Spleen (tissue), 11 donors: ENCODE measurements at regions not wholly inside any gene's neighbourhood (a gene's known extent, or its start where the extent isn't known, plus 50 kb on each side); places are given as distances from the start of the nearest gene placed in this dataset.

Experiments
- DNase-seq: peaks from one replicate; pipeline ENCODE4 v3.0.0-alpha.2; 2020
- H3K27ac ChIP-seq, 8 donors: fragments of 200-600 bp; sonication (generic) in 7 of 8; 1 replicate in 4 of 8; 2 replicates in 4 of 8; pipeline versions ENCODE4 v1.5.0 to v1.8.0; 2016 to 2021; ENCODE audit warnings: inconsistent platforms in 4 of 8, mild to moderate bottlenecking in 4 of 8, moderate library complexity in 1 of 8
- H3K27me3 ChIP-seq, 7 donors: fragments of 200-600 bp; sonication (generic) in 6 of 7; replicated peaks in 1 of 7; 1 replicate in 4 of 7; 2 replicates in 3 of 7; pipeline versions ENCODE4 v1.5.0 to v1.8.0; 2016 to 2021; ENCODE audit warnings: inconsistent platforms in 3 of 7, mild to moderate bottlenecking in 1 of 7
- H3K36me3 ChIP-seq, 6 donors: fragments of 200-600 bp; sonication (generic) in 5 of 6; 1 replicate in 4 of 6; 2 replicates in 2 of 6; pipeline versions ENCODE4 v1.5.0 to v1.8.0; 2016 to 2021; ENCODE audit warnings: inconsistent platforms in 2 of 6
- H3K4me1 ChIP-seq, 6 donors: fragments of 200-600 bp; sonication (generic) in 5 of 6; 1 replicate in 3 of 6; 2 replicates in 3 of 6; pipeline versions ENCODE4 v1.5.0 to v1.8.0; 2016 to 2021; ENCODE audit warnings: inconsistent platforms in 3 of 6
- H3K4me3 ChIP-seq, 8 donors: fragments of 200-600 bp; sonication (generic) in 7 of 8; 1 replicate in 4 of 8; 2 replicates in 4 of 8; pipeline versions ENCODE4 v1.5.0 to v1.8.0; 2016 to 2021; ENCODE audit warnings: inconsistent platforms in 4 of 8, mild to moderate bottlenecking in 4 of 8, moderate library complexity in 2 of 8
- H3K9me3 ChIP-seq, 8 donors: fragments of 200-600 bp; sonication (generic) in 7 of 8; 1 replicate in 4 of 8; 2 replicates in 4 of 8; pipeline versions ENCODE4 v1.5.0 to v1.8.0; 2016 to 2021; ENCODE audit warnings: inconsistent platforms in 4 of 8
- CTCF ChIP-seq, 11 experiments: fragments of 200-600 bp in 7 of 11; fragments of 450-650 bp in 4 of 11; sonication (generic) in 4 of 11; IDR thresholded peaks in 8 of 11; conservative IDR thresholded peaks in 3 of 11; 1 replicate in 7 of 11; 2 replicates in 4 of 11; pipeline versions ENCODE4 v1.4.0 to v1.8.0; 2016 to 2021; ENCODE audit warnings: antibody characterized with exemption in 11 of 11, inconsistent platforms in 4 of 11, mild to moderate bottlenecking in 1 of 11
- POLR2A ChIP-seq, 3 donors: fragments of 450-650 bp; IDR thresholded peaks; one replicate each; pipeline ENCODE4 v1.5.1; 2017; ENCODE audit warnings: antibody characterized with exemption in 3 of 3, mild to moderate bottlenecking in 1 of 3
- POLR2AphosphoS5 ChIP-seq, 3 donors: sonication (generic); formaldehyde crosslinking; IDR thresholded peaks; one replicate each; pipeline ENCODE4 v1.5.1; 2017; ENCODE audit warnings: antibody characterized with exemption in 3 of 3
- WGBS, 5 donors: extraction: QIAGEN DNeasy Blood & Tissue Kit in 3 of 5; methylation state at CpG; one replicate each; pipeline versions ENCODE4 v1.1.5 to v1.1.7; 2013 to 2018; 5-methylcytosine and 5-hydroxymethylcytosine counted together
- intact Hi-C: fragments of 100-400 bp; cut with DNase I; formaldehyde crosslinking; loops from one replicate; pipeline ENCODE4 v1.15.0; 2023; ENCODE audit warnings: low total_unique reads
- donor health status: healthy with polysubstance abuse.
- donor health status: DM: no; HTN: no; CAD: no; lungs with moderate emphysema.
- donor health status: DM: no; HTN: no; CAD: no.
- donor health status: Bipolar disorder and iron deficiency.
- donor health status: healthy.
- donor health status: DM: no; HTN: no; CAD: no.
- donor health status: DM: yes; HTN: yes; CAD: no.

GRCh38 chr13:104204177-104204576 is 1138.0 kb upstream of the SLC10A2 start:
- H3K4me1 ChIP-seq = no peaks in the 10 kb centered on the region
- intact Hi-C loops = no loop called here
- peaks cover 0 to 9% (median 0%) of the 10 kb centered on the region in 8 donors for H3K9me3 ChIP-seq
- DNase-seq = no peak
- no peak overlapping the region for H3K27ac ChIP-seq
- no peaks in the 10 kb centered on the region for H3K36me3 ChIP-seq
- WGBS, 5 donors = 59 to 87% (median 79%) methylated on average over 2 of the region's 2 CpGs
- no peaks in the 10 kb centered on the region for H3K27me3 ChIP-seq
- no peak for TF ChIP-seq POLR2AphosphoS5 (IDR thresholded peaks at IDR 0.05)
- no peak for TF ChIP-seq POLR2A (IDR thresholded peaks at IDR 0.05)
- TF ChIP-seq CTCF (IDR thresholded peaks at IDR 0.05 in 8 of 11, conservative IDR thresholded peaks at IDR 0.05 in 3 of 11) = no peak
- no peak overlapping the region for H3K4me3 ChIP-seq

- no peak for TF ChIP-seq POLR2A (IDR thresholded peaks at IDR 0.05)
- no peak for TF ChIP-seq POLR2AphosphoS5 (IDR thresholded peaks at IDR 0.05)
- no peak for TF ChIP-seq CTCF (IDR thresholded peaks at IDR 0.05 in 8 of 11, conservative IDR thresholded peaks at IDR 0.05 in 3 of 11)
- intact Hi-C loops = no loop called here
- H3K9me3 ChIP-seq = peaks cover 0 to 17% (median 3%) of the 10 kb centered on the region in 8 donors
- 50 to 77% (median 59%) methylated on average over 1 of the region's 1 CpG for WGBS, 5 donors
- no peaks in the 10 kb centered on the region for H3K27me3 ChIP-seq
- no peak for DNase-seq
- no peak overlapping the region for H3K4me3 ChIP-seq
- no peak overlapping the region for H3K27ac ChIP-seq
- H3K4me1 ChIP-seq = no peaks in the 10 kb centered on the region
- H3K36me3 ChIP-seq = no peaks in the 10 kb centered on the region
Measured at GRCh38 chr13:104198801-104199200, 1132.6 kb upstream of the SLC10A2 start.

GRCh38 chr13:104196611-104197010 is 1130.4 kb upstream of the SLC10A2 start:
- Histone ChIP-seq H3K9me3 (peaks cover 0 to 26% (median 11%) of the 10 kb centered on the region in 8 donors), H3K27ac (no peak overlapping the region), H3K4me1 (no peaks in the 10 kb centered on the region), H3K36me3 (no peaks in the 10 kb centered on the region), H3K27me3 (no peaks in the 10 kb centered on the region), H3K4me3 (no peak overlapping the region)
- 58 to 67% (median 62%) methylated on average over 5 of the region's 5 CpGs for WGBS, 5 donors
- intact Hi-C loops = no loop called here
- DNase-seq = no peak
- TF ChIP-seq POLR2AphosphoS5 (IDR thresholded peaks at IDR 0.05) (no peak), CTCF (IDR thresholded peaks at IDR 0.05 in 8 of 11, conservative IDR thresholded peaks at IDR 0.05 in 3 of 11) (no peak), POLR2A (IDR thresholded peaks at IDR 0.05) (no peak)

- no peak for DNase-seq
- Histone ChIP-seq H3K36me3 (no peaks in the 10 kb centered on the region), H3K9me3 (peaks cover 0 to 23% (median 13%) of the 10 kb centered on the region in 8 donors), H3K4me3 (no peak overlapping the region), H3K4me1 (no peaks in the 10 kb centered on the region), H3K27me3 (no peaks in the 10 kb centered on the region), H3K27ac (no peak overlapping the region)
- TF ChIP-seq CTCF (IDR thresholded peaks at IDR 0.05 in 8 of 11, conservative IDR thresholded peaks at IDR 0.05 in 3 of 11) (no peak), POLR2A (IDR thresholded peaks at IDR 0.05) (no peak), POLR2AphosphoS5 (IDR thresholded peaks at IDR 0.05) (no peak)
- intact Hi-C loops = no loop called here
- WGBS, 5 donors = 79 to 89% (median 88%) methylated on average over 3 of the region's 3 CpGs
Measured at GRCh38 chr13:104181526-104182231, 1115.5 kb upstream of the SLC10A2 start.
